Testis (tissue), 2 donors: ENCODE measurements at regions not wholly inside any gene's neighbourhood (a gene's known extent, or its start where the extent isn't known, plus 50 kb on each side); places are given as distances from the start of the nearest gene placed in this dataset.

Experiments used
- CTCF ChIP-seq, 3 experiments: fragments of 450-650 bp in 2 of 3; fragments of 200-600 bp in 1 of 3; sonication (generic) in 1 of 3; IDR thresholded peaks; one replicate each; pipeline ENCODE4 v1.5.1; 2016 to 2019; ENCODE audit warnings: antibody characterized with exemption in 3 of 3, mild to moderate bottlenecking in 2 of 3, moderate library complexity in 1 of 3
- POLR2A ChIP-seq: fragments of 450-650 bp; IDR thresholded peaks from one replicate; pipeline ENCODE4 v1.6.1; 2017; ENCODE audit warnings: antibody characterized with exemption, mild to moderate bottlenecking, moderate library complexity

- no peak for TF ChIP-seq POLR2A
- no peak for TF ChIP-seq CTCF (IDR thresholded peaks at IDR 0.05)
Measured at GRCh38 chr10:105734479-105734878, 1093.4 kb downstream of the SORCS3 start.
